ENCODE measurements at regions not wholly inside any gene's neighbourhood (a gene's known extent, or its start where the extent isn't known, plus 50 kb on each side); places are given as distances from the start of the nearest gene placed in this dataset.

- Histone ChIP-seq H3K27me3 (ENCODE audit: insufficient read depth, low read length) (no peaks in the 10 kb centered on the region), H2BK5ac (ENCODE audit: insufficient read length, low read length) (no peak overlapping the region), H4K91ac (ENCODE audit: insufficient read length, low read depth, low read length) (no peak overlapping the region), H3T11ph (ENCODE audit: low read length) (no peak overlapping the region), H2BK12ac (ENCODE audit: insufficient read length, low read depth, low read length) (no peak overlapping the region), H2BK15ac (ENCODE audit: low read depth, low read length) (no peak overlapping the region), H3K18ac (ENCODE audit: insufficient read length, low read depth, low read length) (no peak overlapping the region), H4K8ac (replicated peaks; ENCODE audit: insufficient read length, low read depth, low read length) (no peak overlapping the region), H3K27ac (ENCODE audit: insufficient read length, low read depth, low read length) (no peak overlapping the region), H3K4me2 (ENCODE audit: insufficient read depth, insufficient read length, low read length) (no peak overlapping the region), H3K4ac (ENCODE audit: low read depth, low read length) (no peak overlapping the region), H3K56ac (ENCODE audit: insufficient read length, low read depth, low read length) (no peak overlapping the region), H3K79me1 (ENCODE audit: insufficient read depth, low read depth, low read length, poor library complexity, severe bottlenecking) (no peaks in the 10 kb centered on the region), H4K20me1 (ENCODE audit: control insufficient read depth, insufficient read depth, insufficient read length) (no peaks in the 10 kb centered on the region), H2BK20ac (ENCODE audit: low read depth, low read length, poor library complexity, severe bottlenecking) (no peak overlapping the region), H3K23ac (ENCODE audit: insufficient read length, low read depth, low read length) (no peak overlapping the region), H3K79me2 (ENCODE audit: insufficient read depth, low read length) (no peaks in the 10 kb centered on the region), H3K14ac (ENCODE audit: insufficient read depth, low read length) (peak overlapping the region; percentile 42; the same call in 1 of the 2 replicates), H2AK5ac (ENCODE audit: insufficient read length, low read length) (no peak overlapping the region), H3K9ac (ENCODE audit: extremely low read depth, insufficient read length, low read length) (no peak overlapping the region), H3K9me3 (ENCODE audit: control insufficient read depth, low read depth, low read length) (no peaks in the 10 kb centered on the region), H3K23me2 (ENCODE audit: insufficient read length, low read depth, low read length, poor library complexity, severe bottlenecking) (no peaks in the 10 kb centered on the region), H2AFZ (ENCODE audit: low read length) (no peak overlapping the region), H2BK120ac (ENCODE audit: low read depth, low read length, poor library complexity, severe bottlenecking) (no peak overlapping the region), H4K5ac (ENCODE audit: insufficient read length, low read depth, low read length) (no peak overlapping the region), H3K4me1 (ENCODE audit: insufficient read depth, low read length) (no peaks in the 10 kb centered on the region)
- no peaks in the 10 kb centered on the region; a peak in 2 of 7 replicates for H3K36me3 Mint-ChIP-seq (ENCODE audit: insufficient read depth in 1 of 3, low read depth in 3 of 3)
- peaks cover 6% of the 10 kb centered on the region for H3K27me3 Mint-ChIP-seq (ENCODE audit: low read depth)
- 0 out of 7 replicates have a peak overlapping the region, but pooled peaks of 1 of the 3 experiments have one; percentile 64 for H3K27ac Mint-ChIP-seq
- no peak overlapping the region; a peak in 1 of 5 replicates for H3K4me3 Mint-ChIP-seq
- no peaks in the 10 kb centered on the region; a peak in 1 of 5 replicates for H3K9me3 Mint-ChIP-seq
- WGBS (ENCODE audit: extremely low coverage, insufficient read length, low lambda C conversion rate) = no CpG with 5 or more reads among the region's 14 CpGs
- TF ChIP-seq CTCF (conservative IDR thresholded peaks at IDR 0.05) = no peak
- H3K4me1 Mint-ChIP-seq = peaks cover 2 to 15% of the 10 kb centered on the region in 2 experiments; a peak in 3 of 4 replicates
- DNase-seq = no peak
These were observed 185.2 kb downstream of the RBFOX3 start for GRCh38 chr17:79425686-79426085.

Measured in H9 (cell line).